Renal cortex interstitium (tissue), 11 donors: ENCODE measurements at regions not wholly inside any gene's neighbourhood (a gene's known extent, or its start where the extent isn't known, plus 50 kb on each side); places are given as distances from the start of the nearest gene placed in this dataset.
A peak's percentile ranks its signal among the peaks of the same experiment; 100 is the strongest.
"Not testable (repeated sequence)": the region's sequence is repeated elsewhere in the genome, so short reads cannot be mapped to it uniquely, and the experiment has no call there.

Experiments used
- DNase-seq, 11 donors: peaks; one replicate each; pipeline ENCODE4 v3.0.0-alpha.2; 2013; ENCODE audit warnings: low read depth in 9 of 11, low spot score in 4 of 11; ENCODE audit errors: extremely low read depth in 1 of 11

DNA sequence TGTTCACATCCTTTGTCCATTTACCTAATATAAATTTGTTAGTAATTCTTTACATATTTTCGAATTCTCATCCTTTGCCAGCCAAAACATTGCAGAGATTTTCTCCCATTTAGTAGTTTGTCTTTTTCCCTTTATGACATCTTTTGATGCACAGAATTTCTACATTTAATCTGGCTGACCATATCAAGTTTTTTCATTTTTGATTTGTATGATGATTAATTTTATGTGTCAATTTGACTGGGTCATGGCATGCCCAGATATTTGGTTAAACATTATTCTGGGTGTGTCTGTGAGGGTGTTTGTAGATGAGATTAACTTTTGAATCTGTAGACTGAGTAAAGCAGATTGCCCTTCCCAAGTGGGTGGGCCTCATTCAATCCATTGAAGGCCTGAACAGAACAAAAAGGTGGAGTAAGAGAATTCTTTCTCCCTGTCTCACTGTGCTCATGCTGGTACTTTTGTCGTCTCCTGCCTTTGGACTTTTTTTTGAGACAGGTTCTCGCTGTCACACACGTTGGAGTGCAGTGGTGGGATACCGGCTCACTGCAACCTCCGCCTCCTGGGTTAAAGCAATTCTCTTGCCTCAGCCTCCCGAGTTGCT is 72.1 kb upstream of the EPB41L1 start:
- DNase-seq: no peak

GRCh38 chr20:36083200-36083599 is 71.3 kb upstream of the EPB41L1 start:
- not testable (repeated sequence) for DNase-seq

DNA sequence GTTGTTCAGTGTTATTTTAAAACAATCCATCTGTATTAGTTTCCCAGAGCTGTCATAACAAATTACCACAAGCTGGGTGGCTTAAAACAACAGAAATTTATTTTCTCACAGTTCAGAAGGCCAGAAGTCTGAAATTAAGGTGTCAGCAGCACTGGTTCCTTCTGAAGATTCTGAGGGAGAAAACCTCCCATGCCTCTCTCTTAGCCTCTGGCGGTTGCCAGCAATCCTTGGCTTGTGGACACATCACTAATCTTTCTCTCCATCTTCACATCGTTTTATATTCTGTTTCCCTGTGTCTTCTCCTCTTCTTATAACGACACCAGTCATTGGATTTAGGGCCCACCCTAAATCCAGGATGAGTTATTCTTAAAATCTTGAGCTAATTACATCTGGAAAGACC is 70.2 kb upstream of the EPB41L1 start:
- no peak for DNase-seq

DNA sequence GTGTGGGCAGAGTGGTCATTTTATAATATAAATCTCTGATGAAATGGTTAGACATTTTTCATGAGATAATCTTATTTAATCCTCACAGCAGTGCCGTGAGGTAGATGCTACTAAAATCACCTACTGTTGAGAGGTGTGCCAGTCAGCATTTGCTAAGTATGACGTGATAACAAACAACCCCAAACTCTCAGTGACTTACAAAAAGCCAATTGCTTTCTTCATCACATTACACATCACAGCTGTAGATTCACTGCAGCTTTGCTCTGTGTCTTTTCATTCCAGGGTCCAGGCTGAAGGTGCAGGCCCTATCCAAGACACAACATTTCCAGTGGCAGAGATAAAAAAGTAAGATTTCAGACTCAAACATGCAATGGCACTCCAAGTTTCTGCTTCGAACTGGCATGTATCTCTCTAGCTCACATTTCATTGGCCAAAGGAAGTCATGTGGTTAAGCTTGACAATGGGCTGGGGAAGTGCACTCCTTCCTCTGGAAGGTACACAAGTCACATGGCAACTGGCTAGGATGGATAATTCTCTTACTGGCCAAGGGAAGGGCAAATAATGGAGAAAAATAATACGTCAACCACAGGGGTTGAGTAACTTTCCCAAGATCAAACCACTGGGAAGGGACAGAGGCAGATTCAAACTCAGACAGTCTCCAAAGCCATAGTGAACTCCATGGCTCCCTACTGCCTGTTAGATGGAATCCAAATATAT is 69.5 kb upstream of the EPB41L1 start:
- DNase-seq: no peak

DNA sequence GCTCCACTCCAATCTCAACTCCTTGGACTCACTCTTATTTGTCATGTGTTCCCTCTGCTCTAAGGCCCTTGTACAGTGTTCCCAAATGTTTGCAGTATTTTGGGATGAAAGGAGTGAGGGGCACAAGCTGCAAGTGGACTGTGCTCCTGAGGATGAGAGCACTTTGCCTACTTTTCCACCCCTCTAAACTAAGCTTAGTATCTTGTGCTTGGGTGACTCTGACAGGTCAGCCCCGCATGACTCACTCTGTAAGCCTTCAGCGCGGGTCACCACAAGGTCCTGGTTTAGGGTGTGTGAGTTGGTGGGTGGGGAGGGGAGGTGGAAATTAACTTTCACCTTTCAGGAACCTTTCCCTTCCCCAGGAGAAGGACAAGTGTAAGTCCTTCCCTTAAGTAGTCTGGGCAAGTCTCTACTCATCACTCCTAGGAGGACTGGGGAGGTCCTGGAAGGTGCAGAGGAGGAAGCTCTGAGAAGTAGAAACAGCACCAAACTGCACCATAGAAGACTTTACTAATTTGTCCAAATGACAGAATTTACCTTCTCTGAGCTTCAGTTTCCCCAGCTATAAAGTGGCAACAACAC is 68.8 kb upstream of the EPB41L1 start:
- no peak for DNase-seq

- no peak for DNase-seq
These were observed 67.8 kb upstream of the EPB41L1 start for GRCh38 chr20:36086767-36087166.

DNA sequence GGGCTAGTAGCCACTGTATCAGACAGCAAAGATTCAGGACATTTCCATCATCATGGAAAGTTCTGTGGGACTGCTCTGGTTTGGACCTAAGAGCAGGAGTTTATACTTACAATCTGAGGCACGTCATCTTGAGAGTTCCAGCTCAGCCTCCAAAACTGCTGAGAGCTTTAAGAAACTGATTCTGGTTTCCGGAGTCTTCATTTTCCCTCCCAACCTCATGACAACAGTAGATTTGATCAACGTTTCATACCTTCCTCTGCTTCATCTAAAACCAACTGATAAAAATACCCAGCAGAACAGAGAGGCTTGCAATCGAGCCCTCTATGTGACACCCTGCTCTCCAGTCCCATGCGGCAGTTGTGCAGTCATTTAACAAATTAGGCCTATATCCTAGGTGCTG is 64.3 kb upstream of the EPB41L1 start:
- no peak for DNase-seq

- no peak for DNase-seq
These were observed 62.8 kb upstream of the EPB41L1 start for GRCh38 chr20:36091561-36092397.

- peak in 1 of 11 donors; percentile 31 for DNase-seq
These were observed 62.0 kb upstream of the EPB41L1 start for GRCh38 chr20:36092398-36093024.

DNA sequence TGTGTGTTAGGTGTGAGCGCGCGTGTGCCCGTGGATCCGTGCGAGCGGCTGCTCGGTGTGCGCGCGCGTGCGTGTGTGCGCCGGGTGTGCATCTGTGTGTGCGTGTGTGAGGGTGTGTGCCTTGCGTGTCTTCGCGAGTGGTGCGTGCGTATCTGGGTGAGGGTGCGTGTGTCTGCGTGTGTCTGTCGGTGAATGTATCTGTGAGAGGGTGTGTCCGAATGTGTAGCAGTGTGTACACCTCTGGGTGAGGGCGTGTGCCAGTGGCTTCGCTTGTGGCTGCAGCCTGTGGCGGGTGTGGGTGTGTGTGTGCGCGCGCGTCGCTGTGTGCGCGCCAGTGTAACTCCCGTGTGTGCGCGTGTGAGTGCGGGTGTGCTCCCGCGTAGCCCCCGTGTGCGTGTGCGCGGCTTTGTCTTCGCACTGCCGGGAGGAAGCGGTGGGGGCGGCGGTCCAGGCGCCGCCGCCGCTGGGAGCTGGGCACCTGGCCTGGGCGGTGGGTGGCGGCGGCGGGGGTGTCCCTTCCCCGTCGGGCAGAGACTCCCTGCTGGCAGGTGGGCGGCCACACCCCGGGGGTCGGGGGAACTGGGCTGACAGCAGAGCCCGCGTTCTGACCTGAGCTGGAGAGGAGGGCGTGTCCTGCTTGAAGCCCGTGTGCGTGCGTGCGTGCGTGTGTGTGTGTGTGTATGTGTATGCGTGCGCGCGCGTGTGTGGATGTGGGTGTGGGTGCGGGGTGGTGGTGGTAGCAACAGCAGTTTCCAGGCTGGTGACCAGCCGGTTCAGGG is 61.3 kb upstream of the EPB41L1 start:
- DNase-seq: peak in 1 of 11 donors; percentile 26

- no peak for DNase-seq
These were observed 60.8 kb upstream of the EPB41L1 start for GRCh38 chr20:36093804-36094145.

GRCh38 chr20:36094497-36094896 is 60.0 kb upstream of the EPB41L1 start:
- peak in 2 of 11 donors; percentile 28 to 41 for DNase-seq

DNA sequence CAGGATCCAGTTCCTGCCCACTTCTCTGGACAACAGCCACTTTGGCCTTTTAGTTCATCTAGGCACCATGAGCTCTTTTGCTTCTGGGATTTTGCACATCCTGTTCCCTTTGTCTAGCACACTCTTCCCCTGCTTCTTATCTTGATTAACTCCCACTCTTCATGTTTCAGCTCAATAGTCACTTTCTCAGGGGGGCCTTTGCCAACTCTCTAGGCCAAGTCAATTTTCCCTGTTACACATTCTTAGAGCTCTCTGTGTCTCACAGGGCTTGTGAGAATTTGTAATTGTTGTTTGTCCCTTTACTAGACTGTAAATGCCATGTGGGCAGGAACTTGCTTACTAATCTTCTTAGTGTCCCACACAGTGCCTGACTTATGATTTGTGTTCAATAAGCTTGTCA is 58.1 kb upstream of the EPB41L1 start:
- DNase-seq: no peak

DNA sequence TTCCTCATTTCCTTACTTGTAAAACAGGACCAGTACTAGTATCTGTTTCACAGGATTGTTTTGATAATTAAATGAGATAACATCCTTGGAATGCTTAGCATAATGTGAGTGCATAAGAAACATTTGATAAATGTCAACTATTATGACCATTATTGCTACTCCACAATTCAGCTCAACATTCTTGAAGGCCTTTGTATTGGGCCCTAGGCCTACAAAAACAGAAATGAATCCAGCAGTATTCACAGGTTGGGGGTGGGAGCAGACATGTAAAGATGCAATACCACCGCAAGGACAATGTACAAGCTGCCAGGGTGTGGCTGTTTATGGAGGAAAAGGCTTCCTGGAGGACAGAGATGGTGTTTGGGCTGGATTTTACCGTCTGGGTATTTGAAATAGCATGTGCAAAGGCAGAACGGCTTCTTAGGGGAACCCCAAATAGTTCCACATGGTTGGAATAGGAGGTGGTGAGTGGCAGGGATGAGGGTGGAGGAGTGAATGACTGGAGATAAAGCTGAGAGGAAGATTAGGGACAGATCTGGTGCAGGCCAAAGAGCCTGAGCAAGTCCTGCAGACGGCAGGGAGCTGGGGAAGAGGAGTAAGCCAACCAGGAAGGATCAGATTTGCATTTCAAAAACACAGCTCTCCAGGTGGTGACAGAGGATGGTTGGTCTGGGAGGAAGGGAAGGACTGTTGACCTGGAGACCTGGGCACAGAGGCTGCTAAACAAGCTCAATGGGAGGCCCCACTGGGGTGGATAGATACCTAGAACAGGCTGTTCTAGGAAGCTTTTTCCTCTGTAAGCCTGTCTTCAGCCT is 57.0 kb upstream of the EPB41L1 start:
- DNase-seq: no peak

DNA sequence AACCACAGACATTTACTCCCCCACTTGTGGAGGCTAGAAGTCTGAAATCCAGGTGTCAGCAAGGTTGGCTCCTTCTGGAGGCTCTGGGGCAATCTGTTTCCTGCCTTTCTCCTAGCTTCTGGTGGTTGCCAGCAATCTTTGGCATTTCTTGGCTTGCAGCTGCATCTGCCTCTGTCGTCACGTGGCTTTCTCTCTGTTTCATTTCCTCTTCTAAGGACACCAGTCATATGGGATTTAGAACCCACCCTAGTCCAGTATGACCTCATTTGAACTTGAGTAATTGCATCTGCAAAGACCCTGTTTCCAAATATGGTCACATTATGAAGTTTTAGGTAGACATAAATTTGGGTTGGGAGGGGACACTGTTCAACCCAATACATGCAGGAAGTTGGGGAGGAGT is 56.2 kb upstream of the EPB41L1 start:
- DNase-seq: no peak

- no peak for DNase-seq
These were observed 55.4 kb upstream of the EPB41L1 start for GRCh38 chr20:36099106-36099505.

DNA sequence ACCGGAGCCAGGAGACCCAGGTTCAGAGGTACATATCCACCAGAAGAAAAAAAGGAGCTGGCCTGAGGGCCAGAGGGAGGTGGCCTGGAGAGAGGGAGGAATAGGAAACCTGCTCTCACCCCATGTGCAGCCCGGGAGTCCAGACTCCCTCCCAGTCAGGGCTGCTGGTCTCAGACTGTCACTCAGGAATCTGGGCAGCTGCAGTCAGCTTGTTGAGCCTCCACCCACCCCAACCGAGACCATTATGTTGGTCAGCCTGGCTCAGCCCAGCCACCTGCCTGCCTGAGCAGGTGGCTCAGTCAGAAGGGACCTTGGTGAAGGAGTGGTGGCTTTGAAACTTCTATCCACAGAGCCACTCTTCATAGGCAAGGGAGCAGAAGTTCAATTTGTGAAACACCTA is 53.3 kb upstream of the EPB41L1 start:
- DNase-seq: peak in 3 of 11 donors; percentile 35 to 61 (median 49)

DNA sequence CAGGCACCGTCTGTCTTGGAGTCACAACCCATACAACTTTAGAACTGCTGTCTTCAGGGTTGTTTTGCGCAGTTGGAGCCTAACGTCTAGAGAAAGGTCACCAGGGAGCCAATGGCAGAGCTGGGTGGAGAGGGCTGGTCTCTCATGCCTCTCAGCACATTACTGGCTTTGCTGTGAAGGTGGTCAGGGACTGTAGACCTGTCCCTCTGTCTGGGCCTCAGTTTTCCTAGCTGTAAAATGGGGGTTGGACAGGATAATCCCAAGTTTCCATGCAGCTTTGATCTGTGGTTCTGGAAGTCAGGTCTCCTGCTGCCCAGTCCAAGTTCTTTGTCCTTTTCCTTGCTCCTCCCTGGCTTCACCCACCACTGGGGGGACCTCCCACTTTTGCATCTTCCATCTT is 52.2 kb upstream of the EPB41L1 start:
- no peak for DNase-seq
